ENCODE measurements at regions not wholly inside any gene's neighbourhood (a gene's known extent, or its start where the extent isn't known, plus 50 kb on each side); places are given as distances from the start of the nearest gene placed in this dataset.

DNA sequence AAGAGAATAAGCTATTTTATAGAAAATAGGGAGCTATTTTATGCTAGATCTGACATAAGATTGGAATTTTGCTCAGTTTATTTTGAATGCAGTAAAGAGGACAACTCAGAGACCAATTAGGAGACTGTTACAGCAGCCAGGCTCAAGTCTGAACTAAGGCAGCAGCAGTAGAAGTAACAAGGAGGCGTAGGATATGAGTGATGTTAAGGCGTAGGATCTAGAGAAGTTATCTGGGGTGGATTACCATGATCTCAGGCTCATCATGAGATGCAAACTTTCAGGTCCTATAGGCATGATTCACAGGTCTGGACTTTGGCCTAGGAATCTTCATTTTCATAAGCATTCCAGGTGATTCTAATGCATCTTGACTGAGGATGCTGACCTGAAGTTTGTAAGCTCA lies 108.9 kb upstream of the BLID start:
- H3K27me3 ChIP-seq: no peaks in the 10 kb centered on the region
- TF ChIP-seq, protein P1, sequence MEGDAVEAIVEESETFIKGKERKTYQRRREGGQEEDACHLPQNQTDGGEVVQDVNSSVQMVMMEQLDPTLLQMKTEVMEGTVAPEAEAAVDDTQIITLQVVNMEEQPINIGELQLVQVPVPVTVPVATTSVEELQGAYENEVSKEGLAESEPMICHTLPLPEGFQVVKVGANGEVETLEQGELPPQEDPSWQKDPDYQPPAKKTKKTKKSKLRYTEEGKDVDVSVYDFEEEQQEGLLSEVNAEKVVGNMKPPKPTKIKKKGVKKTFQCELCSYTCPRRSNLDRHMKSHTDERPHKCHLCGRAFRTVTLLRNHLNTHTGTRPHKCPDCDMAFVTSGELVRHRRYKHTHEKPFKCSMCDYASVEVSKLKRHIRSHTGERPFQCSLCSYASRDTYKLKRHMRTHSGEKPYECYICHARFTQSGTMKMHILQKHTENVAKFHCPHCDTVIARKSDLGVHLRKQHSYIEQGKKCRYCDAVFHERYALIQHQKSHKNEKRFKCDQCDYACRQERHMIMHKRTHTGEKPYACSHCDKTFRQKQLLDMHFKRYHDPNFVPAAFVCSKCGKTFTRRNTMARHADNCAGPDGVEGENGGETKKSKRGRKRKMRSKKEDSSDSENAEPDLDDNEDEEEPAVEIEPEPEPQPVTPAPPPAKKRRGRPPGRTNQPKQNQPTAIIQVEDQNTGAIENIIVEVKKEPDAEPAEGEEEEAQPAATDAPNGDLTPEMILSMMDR (IDR thresholded peaks at IDR 0.05): no peak
- DNase-seq (no peak), FAIRE-seq (no peak), ATAC-seq (no peak)
- H3K36me3 ChIP-seq: no peaks in the 10 kb centered on the region
- no peak overlapping the region for H3K27ac ChIP-seq
- no peaks in the 10 kb centered on the region for H3K9me3 ChIP-seq
- intact Hi-C loops (cut with DNase I): loop anchor here in 2 of 3 donors (5.0 kb wide), 2 partner anchors 272 to 277 kb away; no protein-coding TSS in a partner anchor
- H3K4me3 ChIP-seq: no peak overlapping the region
- no peaks in the 10 kb centered on the region for H3K4me1 ChIP-seq
- 96% methylated on average over 2 of the region's 2 CpGs for WGBS, 2 donors

DNA sequence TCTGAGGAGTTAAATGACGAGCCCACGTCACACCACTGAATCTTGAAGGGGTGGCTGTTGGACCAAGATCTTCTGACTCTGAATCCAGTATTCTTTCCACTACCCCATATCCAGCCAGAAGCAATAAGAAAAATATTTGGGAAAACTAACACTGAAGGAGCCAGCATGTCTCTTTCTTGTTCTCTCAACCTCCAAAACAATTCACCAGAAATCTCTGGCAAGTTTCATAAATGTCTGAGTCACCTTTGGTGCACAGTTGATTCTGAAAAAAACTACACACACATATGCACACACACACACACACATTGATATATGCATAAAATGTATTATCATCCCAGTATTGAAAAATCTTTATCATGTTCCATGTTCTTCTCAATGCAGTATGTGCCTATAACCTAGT lies 104.3 kb upstream of the BLID start:
- Histone ChIP-seq H3K4me1 (no peaks in the 10 kb centered on the region), H3K4me3 (no peak overlapping the region), H3K9me3 (no peaks in the 10 kb centered on the region), H3K27me3 (no peaks in the 10 kb centered on the region), H3K36me3 (no peaks in the 10 kb centered on the region), H3K27ac (no peak overlapping the region)
- FAIRE-seq: no peak
- TF ChIP-seq, protein P1 (IDR thresholded peaks at IDR 0.05): no peak
- no peak for DNase-seq
- ATAC-seq: no peak
- intact Hi-C loops (cut with DNase I): loop anchor here in 2 of 3 donors (5.0 kb wide), 2 partner anchors 277 to 282 kb away; no protein-coding TSS in a partner anchor
- 94 to 96% methylated on average over 2 of the region's 2 CpGs for WGBS, 2 donors

DNA sequence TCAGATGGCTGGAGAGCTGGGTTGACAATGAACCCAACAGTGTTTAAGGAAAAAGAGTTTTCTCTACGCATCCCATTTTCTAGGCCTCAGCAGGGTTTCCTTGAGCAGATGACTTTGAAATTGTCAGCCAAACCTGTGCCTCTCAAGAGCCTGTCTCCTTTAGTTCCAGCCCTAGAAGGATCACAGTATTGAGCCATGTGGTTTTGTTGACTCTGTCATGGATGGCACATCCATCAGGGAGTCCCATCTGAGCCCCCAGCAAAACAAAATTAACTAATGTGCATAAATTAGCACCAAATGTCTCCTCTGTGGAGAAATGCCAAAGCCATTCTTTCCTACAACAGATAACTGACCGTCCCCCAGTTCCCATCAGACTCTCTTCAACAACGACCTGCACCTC lies 103.8 kb upstream of the BLID start:
- ATAC-seq (no peak), DNase-seq (no peak), FAIRE-seq (no peak)
- Histone ChIP-seq H3K36me3 (no peaks in the 10 kb centered on the region), H3K27me3 (no peaks in the 10 kb centered on the region), H3K9me3 (no peaks in the 10 kb centered on the region), H3K27ac (no peak overlapping the region), H3K4me1 (no peaks in the 10 kb centered on the region), H3K4me3 (no peak overlapping the region)
- WGBS, 2 donors: 93 to 94% methylated on average over 3 of the region's 3 CpGs
- TF ChIP-seq, protein P1 (IDR thresholded peaks at IDR 0.05): no peak
- intact Hi-C loops (cut with DNase I): loop anchor here (5.0 to 10.0 kb wide), 3 partner anchors 278 to 295 kb away; no protein-coding TSS in a partner anchor

DNA sequence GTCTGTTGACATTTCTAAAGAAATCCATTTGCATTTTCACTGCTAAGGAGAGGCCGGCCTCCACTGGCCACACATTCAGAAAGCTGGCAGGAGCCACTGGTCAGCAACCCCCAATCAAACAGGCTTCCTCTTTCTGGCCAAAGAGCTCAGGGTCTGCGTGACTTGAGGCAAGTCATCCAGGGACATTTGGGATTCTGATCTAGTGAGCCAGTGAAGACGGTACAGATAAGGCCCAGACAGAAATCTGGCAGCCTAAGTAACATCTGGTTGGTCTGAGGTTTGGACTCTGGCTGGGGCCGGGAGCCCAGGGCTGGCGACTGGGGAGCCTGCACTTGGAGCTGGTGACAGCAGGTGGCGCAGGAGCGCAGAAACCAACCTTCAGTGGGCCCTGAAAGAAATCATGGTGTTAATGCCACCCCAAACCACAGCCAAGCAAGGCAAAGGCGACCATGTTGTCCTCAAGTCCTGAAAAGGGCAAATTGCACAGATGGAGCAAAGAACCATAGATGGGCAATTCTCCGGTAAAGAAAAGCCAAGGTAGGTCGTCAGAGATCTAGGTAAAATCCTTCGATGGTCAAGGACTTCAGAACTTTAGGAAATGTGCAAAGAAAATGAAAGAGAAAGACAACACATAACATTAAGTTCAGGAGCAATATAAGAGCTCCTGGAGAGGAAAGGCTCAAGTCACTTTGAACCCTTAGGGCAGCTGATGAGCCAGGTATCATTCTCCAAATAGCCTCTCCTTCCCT lies 99.4 kb upstream of the BLID start:
- peak; percentile 92 to 99 (median 97) for ATAC-seq
- no peaks in the 10 kb centered on the region for H3K9me3 ChIP-seq
- no peaks in the 10 kb centered on the region for H3K27me3 ChIP-seq
- H3K27ac ChIP-seq: no peak overlapping the region
- no peak for FAIRE-seq
- H3K4me3 ChIP-seq: no peak overlapping the region
- TF ChIP-seq, protein P1 (IDR thresholded peaks at IDR 0.05): peak; percentile 85 to 95 (median 89)
- no peaks in the 10 kb centered on the region for H3K36me3 ChIP-seq
- WGBS, 2 donors: 29 to 32% methylated on average over 11 of the region's 11 CpGs
- intact Hi-C loops (cut with DNase I): loop anchor here in 1 of 3 donors (10.0 kb wide), 1 partner anchor 299 kb away; no protein-coding TSS in a partner anchor
- peak; percentile 55 to 89 (median 74) for DNase-seq
- H3K4me1 ChIP-seq: peaks cover 0 to 1% (median 0%) of the 10 kb centered on the region in 3 donors

DNA sequence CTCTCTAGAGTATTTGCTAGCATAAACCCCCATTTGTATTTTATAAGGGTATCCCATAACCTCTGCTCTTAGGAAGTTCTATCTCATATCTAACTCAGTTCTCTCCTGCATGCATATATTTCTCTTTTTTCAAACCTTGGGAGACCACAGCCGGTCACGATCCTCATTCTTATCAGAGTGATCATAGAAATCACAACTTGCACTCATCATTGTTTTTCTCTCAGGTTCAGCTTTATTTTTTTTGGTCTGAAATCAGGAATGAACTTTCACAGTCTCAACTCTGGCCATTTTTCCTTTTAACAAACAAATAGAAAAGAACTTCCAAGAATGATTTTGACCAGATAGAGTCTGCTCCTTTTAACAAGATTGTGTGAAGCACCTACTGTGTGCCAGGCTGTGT lies 98.6 kb upstream of the BLID start:
- no peaks in the 10 kb centered on the region for H3K9me3 ChIP-seq
- ATAC-seq (no peak), DNase-seq (no peak), FAIRE-seq (no peak)
- intact Hi-C loops (cut with DNase I): loop anchor here in 2 of 3 donors (5.0 to 10.0 kb wide), 2 partner anchors 288 to 300 kb away; no protein-coding TSS in a partner anchor
- no peaks in the 10 kb centered on the region for H3K27me3 ChIP-seq
- H3K4me3 ChIP-seq: no peak overlapping the region
- no peaks in the 10 kb centered on the region for H3K36me3 ChIP-seq
- TF ChIP-seq, protein P1 (IDR thresholded peaks at IDR 0.05): no peak
- peaks cover 0 to 7% (median 0%) of the 10 kb centered on the region in 3 donors for H3K4me1 ChIP-seq
- H3K27ac ChIP-seq: no peak overlapping the region
- whole genome bisulfite sequencing, 2 donors: 47 to 73% methylated on average over 2 of the region's 2 CpGs
